Stimulated activated CD4-positive, alpha-beta T cell treated with anti-CD3 and anti-CD28 coated beads, Interleukin-12 subunit alpha, Interleukin-12 subunit beta, amount 100 ng/mL, for 24 hours (primary cell): ENCODE measurements at regions not wholly inside any gene's neighbourhood (a gene's known extent, or its start where the extent isn't known, plus 50 kb on each side); places are given as distances from the start of the nearest gene placed in this dataset.
"Not testable (repeated sequence)": the region's sequence is repeated elsewhere in the genome, so short reads cannot be mapped to it uniquely, and the experiment has no call there.

ENCODE experiments used
- DNase-seq, 2 experiments: peaks; one replicate each; pipeline ENCODE4 v3.0.0-alpha.2; 2020; ENCODE audit warnings: low read depth in 2 of 2

GRCh38 chr14:87052646-87053225 is 940.2 kb downstream of the GALC start:
- DNase-seq = no peak

- DNase-seq = no peak
These were observed 942.6 kb downstream of the GALC start for GRCh38 chr14:87050421-87050820.

- no peak for DNase-seq
These were observed 943.0 kb downstream of the GALC start for GRCh38 chr14:87049950-87050349.

- no peak for DNase-seq
These were observed 946.0 kb downstream of the GALC start for GRCh38 chr14:87046960-87047359.

- DNase-seq = no peak
These were observed 947.0 kb downstream of the GALC start for GRCh38 chr14:87045956-87046355.

- DNase-seq = no peak
These were observed 947.7 kb downstream of the GALC start for GRCh38 chr14:87045246-87045645.

GRCh38 chr14:87044807-87045206 is 948.2 kb downstream of the GALC start:
- no peak for DNase-seq

- DNase-seq = no peak
These were observed 949.2 kb downstream of the GALC start for GRCh38 chr14:87043667-87044200.

GRCh38 chr14:87042354-87042753 is 950.6 kb downstream of the GALC start:
- DNase-seq = no peak

GRCh38 chr14:87041290-87042020 is 951.5 kb downstream of the GALC start:
- DNase-seq = no peak

- no peak for DNase-seq
These were observed 958.3 kb downstream of the GALC start for GRCh38 chr14:87034680-87035079.

GRCh38 chr14:87030197-87030596 is 962.8 kb downstream of the GALC start:
- no peak for DNase-seq

GRCh38 chr14:87020106-87020505 is 972.9 kb downstream of the GALC start:
- not testable (repeated sequence) for DNase-seq

GRCh38 chr14:87018294-87018693 is 974.7 kb downstream of the GALC start:
- DNase-seq = no peak

GRCh38 chr14:87017335-87017734 is 975.6 kb downstream of the GALC start:
- DNase-seq = no peak

GRCh38 chr14:87014856-87015255 is 978.1 kb downstream of the GALC start:
- DNase-seq = no peak

GRCh38 chr14:87013583-87013982 is 979.4 kb downstream of the GALC start:
- no peak for DNase-seq

GRCh38 chr14:87008965-87009364 is 984.0 kb downstream of the GALC start:
- DNase-seq = no peak

GRCh38 chr14:87005280-87005679 is 987.7 kb downstream of the GALC start:
- DNase-seq = no peak

GRCh38 chr14:87002776-87003175 is 990.2 kb downstream of the GALC start:
- DNase-seq = no peak

- DNase-seq = no peak
These were observed 991.6 kb downstream of the GALC start for GRCh38 chr14:87001333-87001732.

GRCh38 chr14:87000081-87000480 is 992.9 kb downstream of the GALC start:
- no peak for DNase-seq

- no peak for DNase-seq
These were observed 993.9 kb downstream of the GALC start for GRCh38 chr14:86999036-86999435.
